Panc1 (cell line): ENCODE measurements at regions not wholly inside any gene's neighbourhood (a gene's known extent, or its start where the extent isn't known, plus 50 kb on each side); places are given as distances from the start of the nearest gene placed in this dataset.

Experiments used
- ATAC-seq: fragments of 200-7000 bp; cut with Tn5 transposase; 2 replicates; pipeline ENCODE4 v1.9.1; 2020; ENCODE audit warnings: mild to moderate bottlenecking, moderate library complexity
- BruUV-seq: library from RNA; stranded (reverse); fragments of 400-500 nt; replicated peaks from 2 replicates; lab custom pipeline; 2021; lab: Mats Ljungman, UMichigan
- CTCF ChIA-PET: fragments of 300-600 bp; sonication (Branson Sonifier 250); formaldehyde crosslinking; loops from one replicate; lab custom pipeline; 2022; ENCODE audit warnings: antibody characterized with exemption; lab: Charles Lee
- POLR2A ChIA-PET: fragments of 300-600 bp; sonication (Branson Sonifier 250); formaldehyde crosslinking; loops from one replicate; lab custom pipeline; 2022; ENCODE audit warnings: antibody characterized with exemption; lab: Charles Lee
- DNase-seq: peaks from one replicate; pipeline ENCODE4 v3.0.0-alpha.2; 2010; ENCODE audit warnings: low read depth, low spot score
- H3K27ac ChIP-seq: 2 replicates; pipeline ENCODE4 v1.5.1; 2011; ENCODE audit warnings: mild to moderate bottlenecking, low read length, inconsistent platforms
- H3K27me3 ChIP-seq: fragments of 200-500 bp; sonication (Bioruptor generic); 2 replicates; pipeline ENCODE4 v1.6.0; 2014; ENCODE audit warnings: low read length, inconsistent platforms; ENCODE audit not compliant: control insufficient read depth, insufficient read depth
- H3K36me3 ChIP-seq: fragments of 200-500 bp; sonication (Bioruptor generic); 2 replicates; pipeline ENCODE4 v1.5.1; 2014; ENCODE audit warnings: inconsistent platforms, mild to moderate bottlenecking, low read length, moderate library complexity; ENCODE audit not compliant: control insufficient read depth, insufficient read depth
- H3K4me1 ChIP-seq: 2 replicates; pipeline ENCODE4 v1.5.1; 2011; ENCODE audit warnings: inconsistent platforms, mild to moderate bottlenecking, low read length, moderate library complexity; ENCODE audit not compliant: control insufficient read depth, insufficient read depth
- H3K4me3 ChIP-seq, 2 experiments: 2 replicates each; pipeline ENCODE4 v1.5.1; 2011 to 2012; ENCODE audit warnings: low read depth in 2 of 2, low read length in 2 of 2, mild to moderate bottlenecking in 2 of 2, inconsistent platforms in 1 of 2, moderate library complexity in 1 of 2
- H3K9me3 ChIP-seq: fragments of 200-500 bp; sonication (Bioruptor generic); 2 replicates; pipeline ENCODE4 v1.5.1; 2014; ENCODE audit warnings: low read depth, mild to moderate bottlenecking, inconsistent platforms, low read length, moderate library complexity; ENCODE audit not compliant: control insufficient read depth, insufficient read depth
- POLR2AphosphoS5 ChIP-seq: IDR thresholded peaks from 2 replicates; pipeline ENCODE4 v1.6.1; 2012; ENCODE audit warnings: mild to moderate bottlenecking, low read depth, low read length, moderate library complexity
- REST ChIP-seq, 2 experiments: IDR thresholded peaks; 2 replicates each; pipeline ENCODE4 v1.6.1; 2011 to 2012; ENCODE audit warnings: low read depth in 2 of 2, control low read depth in 1 of 2, low read length in 1 of 2, mild to moderate bottlenecking in 1 of 2, moderate library complexity in 1 of 2; ENCODE audit not compliant: insufficient read depth in 1 of 2
- SIN3A ChIP-seq: IDR thresholded peaks from 2 replicates; pipeline ENCODE4 v1.6.1; 2012; ENCODE audit warnings: low read depth, mild to moderate bottlenecking, low read length, moderate library complexity, borderline replicate concordance; ENCODE audit not compliant: insufficient read depth
- TCF7L2 ChIP-seq: IDR thresholded peaks from 2 replicates; pipeline ENCODE4 v1.6.1; 2011; ENCODE audit warnings: mild to moderate bottlenecking, low read depth, low read length, inconsistent platforms
- in situ Hi-C: cut with HindIII; loops from 2 replicates; pipeline ENCODE4 v1.10.0; 2016; ENCODE audit warnings: low sequenced_read_pairs, low pct_unique_long_range_greater_than_20kb
- intact Hi-C: fragments of 100-400 bp; cut with micrococcal nuclease; formaldehyde crosslinking; loops from one replicate; pipeline ENCODE4 v1.10.0; 2022; ENCODE audit not compliant: unreplicated experiment
- TF ChIP-seq, protein P1 (sequence below): fragments of 450-650 bp; IDR thresholded peaks from 2 replicates; pipeline ENCODE4 v1.5.1; 2017; ENCODE audit warnings: mild to moderate bottlenecking

GRCh38 chr19:32091241-32091640 is 254.2 kb upstream of the ZNF507 start:
- H3K9me3 ChIP-seq = no peaks in the 10 kb centered on the region
- POLR2A ChIA-PET = no interaction called here
- CTCF ChIA-PET = no interaction called here
- no peak overlapping the region for H3K4me3 ChIP-seq
- ATAC-seq (no peak), DNase-seq (no peak)
- BruUV-seq = no TSS peak
- in situ Hi-C loops (no loop called here), intact Hi-C loops (no loop called here)
- no peaks in the 10 kb centered on the region for H3K36me3 ChIP-seq
- no peak overlapping the region for H3K27ac ChIP-seq
- TF ChIP-seq SIN3A (no peak), POLR2AphosphoS5 (no peak), REST (IDR thresholded peaks at IDR 0.05; ENCODE audit: insufficient read depth in 1 of 2, low read depth in 2 of 2, low read length in 1 of 2) (no peak), TCF7L2 (no peak)
- TF ChIP-seq, protein P1, sequence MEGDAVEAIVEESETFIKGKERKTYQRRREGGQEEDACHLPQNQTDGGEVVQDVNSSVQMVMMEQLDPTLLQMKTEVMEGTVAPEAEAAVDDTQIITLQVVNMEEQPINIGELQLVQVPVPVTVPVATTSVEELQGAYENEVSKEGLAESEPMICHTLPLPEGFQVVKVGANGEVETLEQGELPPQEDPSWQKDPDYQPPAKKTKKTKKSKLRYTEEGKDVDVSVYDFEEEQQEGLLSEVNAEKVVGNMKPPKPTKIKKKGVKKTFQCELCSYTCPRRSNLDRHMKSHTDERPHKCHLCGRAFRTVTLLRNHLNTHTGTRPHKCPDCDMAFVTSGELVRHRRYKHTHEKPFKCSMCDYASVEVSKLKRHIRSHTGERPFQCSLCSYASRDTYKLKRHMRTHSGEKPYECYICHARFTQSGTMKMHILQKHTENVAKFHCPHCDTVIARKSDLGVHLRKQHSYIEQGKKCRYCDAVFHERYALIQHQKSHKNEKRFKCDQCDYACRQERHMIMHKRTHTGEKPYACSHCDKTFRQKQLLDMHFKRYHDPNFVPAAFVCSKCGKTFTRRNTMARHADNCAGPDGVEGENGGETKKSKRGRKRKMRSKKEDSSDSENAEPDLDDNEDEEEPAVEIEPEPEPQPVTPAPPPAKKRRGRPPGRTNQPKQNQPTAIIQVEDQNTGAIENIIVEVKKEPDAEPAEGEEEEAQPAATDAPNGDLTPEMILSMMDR = no peak
- no peaks in the 10 kb centered on the region; the same call in 1 of the 2 replicates for H3K27me3 ChIP-seq
- H3K4me1 ChIP-seq = no peaks in the 10 kb centered on the region

GRCh38 chr19:32097011-32097410 is 248.4 kb upstream of the ZNF507 start:
- Histone ChIP-seq H3K27ac (no peak overlapping the region), H3K9me3 (no peaks in the 10 kb centered on the region), H3K4me3 (no peak overlapping the region), H3K4me1 (no peaks in the 10 kb centered on the region), H3K36me3 (no peaks in the 10 kb centered on the region), H3K27me3 (no peaks in the 10 kb centered on the region; the same call in 1 of the 2 replicates)
- DNase-seq = no peak
- ChIA-PET CTCF (no interaction called here), POLR2A (no interaction called here)
- no TSS peak for BruUV-seq
- intact Hi-C loops (no loop called here), in situ Hi-C loops (no loop called here)
- ATAC-seq = no peak
- TF ChIP-seq REST (IDR thresholded peaks at IDR 0.05; ENCODE audit: insufficient read depth in 1 of 2, low read depth in 2 of 2, low read length in 1 of 2) (no peak), SIN3A (no peak)
